ENCODE measurements at regions not wholly inside any gene's neighbourhood (a gene's known extent, or its start where the extent isn't known, plus 50 kb on each side); places are given as distances from the start of the nearest gene placed in this dataset.

- TF ChIP-seq POLR2AphosphoS5 (IDR thresholded peaks at IDR 0.05; ENCODE audit: low read depth), result no peak
- no peak for TF ChIP-seq NANOG (IDR thresholded peaks at IDR 0.05; ENCODE audit: borderline replicate concordance)
- no peak for TF ChIP-seq CTCF (conservative IDR thresholded peaks at IDR 0.05; ENCODE audit: low read depth in 2 of 2)
- no peak for TF ChIP-seq ETS1 (IDR thresholded peaks at IDR 0.05)
Measured at GRCh38 chr1:4933232-4933631, 278.8 kb downstream of the AJAP1 start.
